K562 (cell line): ENCODE measurements at regions not wholly inside any gene's neighbourhood (a gene's known extent, or its start where the extent isn't known, plus 50 kb on each side); places are given as distances from the start of the nearest gene placed in this dataset.

ENCODE experiments used
- ATAC-seq: fragments of 200-7000 bp; cut with Tn5 transposase; 3 replicates; pipeline ENCODE4 v1.9.1; 2020; ENCODE audit warnings: moderate library complexity
- BruUV-seq: library from RNA; stranded (reverse); fragments of 400-500 nt; replicated peaks from 2 replicates; lab custom pipeline; 2021; lab: Mats Ljungman, UMichigan
- CTCF ChIA-PET: fragments of 300-600 bp; formaldehyde crosslinking; extraction: SDS; loops from one replicate; lab custom pipeline; 2021; ENCODE audit warnings: low intra/inter-chr PET ratio; lab: Yijun Ruan, JAX
- POLR2A ChIA-PET: fragments of 300-600, 350-650 bp; sonication (Branson Sonifier 250); formaldehyde crosslinking; extraction: SDS; loops from one replicate; lab custom pipeline; 2021; ENCODE audit warnings: antibody characterized with exemption, inconsistent platforms; lab: Yijun Ruan, JAX
- DNase-seq, 4 experiments: peaks; one replicate each; pipeline versions ENCODE4 v3.0.0 to v3.0.0-alpha.2; 2011 to 2018; ENCODE audit warnings: low spot score in 3 of 4, mixed read lengths in 3 of 4; ENCODE audit errors: extremely low read depth in 1 of 4
- FAIRE-seq: peaks from 2 replicates; lab custom pipeline; 2011; peaks lifted over from hg19 to GRCh38; lab: Jason Lieb, UNC
- H2AFZ ChIP-seq: 2 replicates; pipeline ENCODE4 v1.6.0; 2011; ENCODE audit warnings: low read depth, low read length, control low read depth, inconsistent platforms
- H3K27ac ChIP-seq: fragments of 200-600 bp; 3 replicates; pipeline ENCODE4 v1.8.0; 2011; ENCODE audit warnings: low read depth, mild to moderate bottlenecking, control low read depth, inconsistent platforms, low read length, moderate library complexity, mixed read lengths; ENCODE audit errors: extremely low read depth
- H3K27me3 ChIP-seq, 2 experiments: fragments of 300-600 bp in 1 of 2; 2 replicates in 1 of 2; 3 replicates in 1 of 2; pipeline versions ENCODE4 v1.6.0 to v1.8.0; 2011; ENCODE audit warnings: inconsistent platforms in 2 of 2, low read length in 2 of 2, mild to moderate bottlenecking in 1 of 2, mixed read lengths in 1 of 2, moderate library complexity in 1 of 2; ENCODE audit not compliant: control insufficient read depth in 2 of 2, insufficient read depth in 2 of 2
- H3K36me3 ChIP-seq: fragments of 300-600 bp; 3 replicates; pipeline ENCODE4 v1.8.0; 2011; ENCODE audit warnings: mild to moderate bottlenecking, low read length, inconsistent platforms; ENCODE audit not compliant: control insufficient read depth, insufficient read depth
- H3K4me1 ChIP-seq, 2 experiments: fragments of 200-600 bp in 1 of 2; replicated peaks in 1 of 2; 2 replicates in 1 of 2; 3 replicates in 1 of 2; pipeline versions ENCODE4 v1.5.1 to v1.8.0; 2011; ENCODE audit warnings: inconsistent platforms in 2 of 2, low read length in 2 of 2, mild to moderate bottlenecking in 1 of 2, mixed read lengths in 1 of 2, moderate library complexity in 1 of 2; ENCODE audit not compliant: control insufficient read depth in 2 of 2, insufficient read depth in 2 of 2
- H3K4me2 ChIP-seq: 2 replicates; pipeline ENCODE4 v1.6.1; 2011; ENCODE audit warnings: low read length, control low read depth, inconsistent platforms, mixed read lengths; ENCODE audit not compliant: insufficient read depth
- H3K4me3 ChIP-seq: fragments of 200-600 bp; sonication (generic), shearing (Covaris generic); 2 replicates; pipeline ENCODE4 v1.5.1; 2016; ENCODE audit warnings: control low read depth, inconsistent platforms
- H3K79me2 ChIP-seq: fragments of 200-600 bp; 3 replicates; pipeline ENCODE4 v1.8.0; 2011; ENCODE audit warnings: low read length, inconsistent platforms; ENCODE audit not compliant: control insufficient read depth, insufficient read depth
- H3K9ac ChIP-seq, 2 experiments: 2 replicates each; pipeline versions ENCODE4 v1.6.0 to v1.6.1; 2011; ENCODE audit warnings: low read depth in 2 of 2, low read length in 2 of 2, control low read depth in 1 of 2, inconsistent platforms in 1 of 2, mild to moderate bottlenecking in 1 of 2, mixed read lengths in 1 of 2; ENCODE audit not compliant: insufficient read depth in 1 of 2
- H3K9me1 ChIP-seq: one replicate; pipeline ENCODE4 v1.6.0; 2011; ENCODE audit warnings: inconsistent platforms, mild to moderate bottlenecking, low read length, moderate library complexity; ENCODE audit not compliant: control insufficient read depth, insufficient read depth
- H3K9me3 ChIP-seq: replicated peaks from 2 replicates; pipeline ENCODE4 v1.5.1; 2011; ENCODE audit warnings: low read depth, low read length, inconsistent platforms; ENCODE audit not compliant: control insufficient read depth, insufficient read depth
- H4K20me1 ChIP-seq: replicated peaks from 2 replicates; pipeline ENCODE4 v1.6.1; 2011; ENCODE audit warnings: low read length, inconsistent platforms, mixed read lengths; ENCODE audit not compliant: control insufficient read depth, insufficient read depth
- ETV6 ChIP-seq, 3 experiments: fragments of 150-350 bp in 1 of 3; sonication (generic) in 1 of 3; formaldehyde crosslinking in 1 of 3; IDR thresholded peaks; 2 replicates each; pipeline versions ENCODE4 v1.6.1 to v1.8.0; 2014 to 2022; ENCODE audit warnings: borderline replicate concordance in 2 of 3, low read depth in 2 of 3, antibody characterized with exemption in 1 of 3, low read length in 1 of 3, mild to moderate bottlenecking in 1 of 3, missing genetic modification reagents in 1 of 3
- WGBS: fragments of 100-300 bp; shearing (Covaris generic); methylation state at CpG from one replicate; pipeline ENCODE4 v1.1.6; 2016; ENCODE audit warnings: low coverage, mixed read lengths; ENCODE audit not compliant: insufficient coverage; ENCODE audit errors: missing lambda C conversion rate; 5-methylcytosine and 5-hydroxymethylcytosine counted together
- in situ Hi-C: fragments of 300-500 bp; cut with MboI; formaldehyde crosslinking; loops from 4 replicates; pipeline ENCODE4 v1.15.0; 2018; ENCODE audit warnings: inconsistent platforms, mixed read lengths
- intact Hi-C: fragments of 100-400 bp; cut with micrococcal nuclease; formaldehyde crosslinking; loops from 2 replicates; pipeline ENCODE4 v1.14.2; 2022
- TF ChIP-seq, protein P1 (sequence below): fragments of 250-450 bp; sonication (Bioruptor Pico); IDR thresholded peaks from 2 replicates; pipeline ENCODE4 v1.5.0; 2021
- TF ChIP-seq, protein P2 (sequence below), 3 experiments: fragments of 200-800 bp in 1 of 3; sonication (Bioruptor generic) in 1 of 3; sonication (generic) in 1 of 3; formaldehyde crosslinking in 1 of 3; IDR thresholded peaks; 2 replicates each; pipeline versions ENCODE4 v1.6.1 to v1.8.0; 2016 to 2022; ENCODE audit warnings: mild to moderate bottlenecking in 2 of 3, missing compliant biosample characterization in 2 of 3, missing genetic modification characterization in 2 of 3, missing genetic modification reagents in 1 of 3

DNA sequence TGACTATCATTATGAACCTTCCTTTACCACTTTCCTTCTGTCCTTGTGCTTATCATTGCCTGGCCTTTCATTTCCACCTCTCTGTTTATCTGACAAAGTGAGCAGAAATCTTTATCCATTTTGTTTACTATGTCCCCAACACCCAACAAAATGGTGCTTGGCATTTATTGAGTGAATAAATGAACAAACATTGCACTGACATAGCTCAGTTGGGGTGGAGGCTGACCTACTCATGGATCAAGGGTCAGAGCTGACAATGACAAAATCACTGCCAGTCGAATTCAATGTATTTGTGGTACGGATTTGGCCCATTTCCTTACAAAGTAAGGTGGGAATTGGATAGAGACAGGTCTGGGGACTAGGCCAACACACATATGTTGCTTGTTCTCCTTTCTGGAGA lies 257.4 kb upstream of the PLXNA2 start:
- Histone ChIP-seq H3K9ac (no peak overlapping the region), H3K79me2 (no peaks in the 10 kb centered on the region), H3K27me3 (no peaks in the 10 kb centered on the region; a peak in 1 of 5 replicates), H4K20me1 (no peaks in the 10 kb centered on the region), H3K4me1 (no peaks in the 10 kb centered on the region), H3K36me3 (no peaks in the 10 kb centered on the region), H3K27ac (no peak overlapping the region), H3K4me3 (no peak overlapping the region), H3K4me2 (no peak overlapping the region), H2AFZ (no peak overlapping the region), H3K9me3 (no peaks in the 10 kb centered on the region), H3K9me1 (no peaks in the 10 kb centered on the region)
- no peak for ATAC-seq
- POLR2A ChIA-PET, result no interaction called here
- CTCF ChIA-PET, result no interaction called here
- FAIRE-seq, result no peak
- DNase-seq, result no peak
- in situ Hi-C loops (no loop called here), intact Hi-C loops (no loop called here)
- TF ChIP-seq, protein P1, sequence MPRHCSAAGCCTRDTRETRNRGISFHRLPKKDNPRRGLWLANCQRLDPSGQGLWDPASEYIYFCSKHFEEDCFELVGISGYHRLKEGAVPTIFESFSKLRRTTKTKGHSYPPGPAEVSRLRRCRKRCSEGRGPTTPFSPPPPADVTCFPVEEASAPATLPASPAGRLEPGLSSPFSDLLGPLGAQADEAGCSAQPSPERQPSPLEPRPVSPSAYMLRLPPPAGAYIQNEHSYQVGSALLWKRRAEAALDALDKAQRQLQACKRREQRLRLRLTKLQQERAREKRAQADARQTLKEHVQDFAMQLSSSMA (CRISPR knock-in tag), result no peak
- TF ChIP-seq ETV6 (IDR thresholded peaks at IDR 0.05; ENCODE audit: borderline replicate concordance in 1 of 2, low read depth in 2 of 2, low read length in 1 of 2), result no peak
- no peak for TF ChIP-seq ETV6 (CRISPR knock-in tag; IDR thresholded peaks at IDR 0.05; ENCODE audit: borderline replicate concordance)
- TF ChIP-seq, protein P2, sequence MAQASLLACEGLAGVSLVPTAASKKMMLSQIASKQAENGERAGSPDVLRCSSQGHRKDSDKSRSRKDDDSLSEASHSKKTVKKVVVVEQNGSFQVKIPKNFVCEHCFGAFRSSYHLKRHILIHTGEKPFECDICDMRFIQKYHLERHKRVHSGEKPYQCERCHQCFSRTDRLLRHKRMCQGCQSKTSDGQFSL (CRISPR knock-in tag; IDR thresholded peaks at IDR 0.05), result no peak
- TF ChIP-seq, protein P2 (tag; IDR thresholded peaks at IDR 0.05), result no peak
- WGBS, result 0% methylated on average over 2 of the region's 2 CpGs
- BruUV-seq, result no TSS peak
